ENCODE measurements at regions not wholly inside any gene's neighbourhood (a gene's known extent, or its start where the extent isn't known, plus 50 kb on each side); places are given as distances from the start of the nearest gene placed in this dataset.

GRCh38 chr20:24866008-24866407, 83.1 kb upstream of the CST7 start:
- TF ChIP-seq, protein P1, sequence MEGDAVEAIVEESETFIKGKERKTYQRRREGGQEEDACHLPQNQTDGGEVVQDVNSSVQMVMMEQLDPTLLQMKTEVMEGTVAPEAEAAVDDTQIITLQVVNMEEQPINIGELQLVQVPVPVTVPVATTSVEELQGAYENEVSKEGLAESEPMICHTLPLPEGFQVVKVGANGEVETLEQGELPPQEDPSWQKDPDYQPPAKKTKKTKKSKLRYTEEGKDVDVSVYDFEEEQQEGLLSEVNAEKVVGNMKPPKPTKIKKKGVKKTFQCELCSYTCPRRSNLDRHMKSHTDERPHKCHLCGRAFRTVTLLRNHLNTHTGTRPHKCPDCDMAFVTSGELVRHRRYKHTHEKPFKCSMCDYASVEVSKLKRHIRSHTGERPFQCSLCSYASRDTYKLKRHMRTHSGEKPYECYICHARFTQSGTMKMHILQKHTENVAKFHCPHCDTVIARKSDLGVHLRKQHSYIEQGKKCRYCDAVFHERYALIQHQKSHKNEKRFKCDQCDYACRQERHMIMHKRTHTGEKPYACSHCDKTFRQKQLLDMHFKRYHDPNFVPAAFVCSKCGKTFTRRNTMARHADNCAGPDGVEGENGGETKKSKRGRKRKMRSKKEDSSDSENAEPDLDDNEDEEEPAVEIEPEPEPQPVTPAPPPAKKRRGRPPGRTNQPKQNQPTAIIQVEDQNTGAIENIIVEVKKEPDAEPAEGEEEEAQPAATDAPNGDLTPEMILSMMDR (IDR thresholded peaks at IDR 0.05): no peak
- no peak for TF ChIP-seq POLR2AphosphoS5 (IDR thresholded peaks at IDR 0.05; ENCODE audit: low read depth, low read length)
- TF ChIP-seq REST (IDR thresholded peaks at IDR 0.05; ENCODE audit: insufficient read depth in 1 of 2, low read depth in 2 of 2, low read length in 1 of 2): no peak
- TF ChIP-seq SIN3A (IDR thresholded peaks at IDR 0.05; ENCODE audit: borderline replicate concordance, insufficient read depth, low read depth, low read length): no peak
